IMR-90 (cell line): ENCODE measurements at regions not wholly inside any gene's neighbourhood (a gene's known extent, or its start where the extent isn't known, plus 50 kb on each side); places are given as distances from the start of the nearest gene placed in this dataset.

Experiments used
- ATAC-seq: fragments of 200-7000 bp; cut with Tn5 transposase; 2 replicates; pipeline ENCODE4 v1.9.1; 2020; ENCODE audit warnings: low read depth, mild to moderate bottlenecking, moderate library complexity
- BruUV-seq: library from RNA; stranded (reverse); fragments of 400-500 nt; replicated peaks from 2 replicates; lab custom pipeline; 2021; lab: Mats Ljungman, UMichigan
- CTCF ChIA-PET: fragments of 300-600 bp; formaldehyde crosslinking; extraction: SDS; loops from one replicate; lab custom pipeline; 2021; ENCODE audit warnings: antibody characterized with exemption; lab: Yijun Ruan, JAX
- POLR2A ChIA-PET: fragments of 300-600 bp; sonication (Branson Sonifier 250); formaldehyde crosslinking; loops from one replicate; lab custom pipeline; 2022; ENCODE audit warnings: antibody characterized with exemption; ENCODE audit not compliant: unreplicated experiment; lab: Charles Lee
- DNase-seq: peaks from one replicate; pipeline ENCODE4 v3.0.0; 2013
- H2AFZ ChIP-seq: replicated peaks from 2 replicates; pipeline ENCODE3; 2013; ENCODE audit warnings: low read length, mild to moderate bottlenecking; ENCODE audit not compliant: poor library complexity
- H2AK5ac ChIP-seq: 2 replicates; pipeline ENCODE4 v1.6.1; 2013; ENCODE audit warnings: low read depth, low read length, inconsistent platforms
- H2AK9ac ChIP-seq: replicated peaks from 2 replicates; pipeline ENCODE3; 2013; ENCODE audit warnings: mild to moderate bottlenecking, low read depth, low read length, moderate library complexity; ENCODE audit not compliant: poor library complexity
- H2BK120ac ChIP-seq: 2 replicates; pipeline ENCODE4 v1.6.1; 2013; ENCODE audit warnings: low read depth, low read length, inconsistent platforms
- H2BK15ac ChIP-seq: 3 replicates; pipeline ENCODE4 v1.6.1; 2013; ENCODE audit warnings: low read depth, low read length, inconsistent platforms
- H2BK20ac ChIP-seq: 2 replicates; pipeline ENCODE4 v1.6.1; 2013; ENCODE audit warnings: low read depth, mild to moderate bottlenecking, inconsistent platforms, low read length, moderate library complexity
- H2BK5ac ChIP-seq: 2 replicates; pipeline ENCODE4 v1.6.1; 2013; ENCODE audit warnings: mild to moderate bottlenecking, low read depth, low read length, inconsistent platforms; ENCODE audit not compliant: poor library complexity, severe bottlenecking
- H3K14ac ChIP-seq: replicated peaks from 2 replicates; pipeline ENCODE4 v1.6.1; 2013; ENCODE audit warnings: low read depth, low read length, inconsistent platforms
- H3K18ac ChIP-seq: 2 replicates; pipeline ENCODE4 v1.6.1; 2013; ENCODE audit warnings: low read depth, low read length, control low read depth
- H3K23ac ChIP-seq: 2 replicates; pipeline ENCODE4 v1.6.1; 2013; ENCODE audit warnings: low read depth, low read length, inconsistent platforms
- H3K27ac ChIP-seq: 2 replicates; pipeline ENCODE4 v1.5.1; 2013; ENCODE audit warnings: mild to moderate bottlenecking, control low read depth, low read length; ENCODE audit not compliant: insufficient read depth
- H3K27me3 ChIP-seq: 2 replicates; pipeline ENCODE4 v1.6.1; 2013; ENCODE audit warnings: low read length; ENCODE audit not compliant: control insufficient read depth, insufficient read depth
- H3K36me3 ChIP-seq: 2 replicates; pipeline ENCODE4 v1.6.1; 2013; ENCODE audit warnings: low read length, mixed read lengths; ENCODE audit not compliant: control insufficient read depth, insufficient read depth
- H3K4ac ChIP-seq: 2 replicates; pipeline ENCODE4 v1.6.1; 2013; ENCODE audit warnings: low read depth, low read length, inconsistent platforms
- H3K4me1 ChIP-seq: 2 replicates; pipeline ENCODE4 v1.6.1; 2013; ENCODE audit warnings: low read length, mixed read lengths; ENCODE audit not compliant: control insufficient read depth, insufficient read depth
- H3K4me2 ChIP-seq: 2 replicates; pipeline ENCODE4 v1.6.1; 2013; ENCODE audit warnings: low read depth, mild to moderate bottlenecking, control low read depth, low read length, moderate library complexity
- H3K4me3 ChIP-seq: 2 replicates; pipeline ENCODE4 v1.5.1; 2013; ENCODE audit warnings: low read depth, mild to moderate bottlenecking, control low read depth, low read length, moderate library complexity; ENCODE audit not compliant: insufficient read depth
- H3K56ac ChIP-seq: 2 replicates; pipeline ENCODE4 v1.6.1; 2013; ENCODE audit warnings: low read length, inconsistent platforms; ENCODE audit not compliant: insufficient read depth; ENCODE audit errors: extremely low read depth
- H3K79me1 ChIP-seq, 2 experiments: 2 replicates each; pipeline ENCODE4 v1.6.1; 2013; ENCODE audit warnings: low read length in 2 of 2, inconsistent platforms in 1 of 2, low read depth in 1 of 2
- H3K9ac ChIP-seq: 2 replicates; pipeline ENCODE4 v1.6.1; 2013; ENCODE audit warnings: low read depth, low read length, control low read depth
- H3K9me1 ChIP-seq: 2 replicates; pipeline ENCODE4 v1.6.1; 2013; ENCODE audit warnings: low read length, inconsistent platforms; ENCODE audit not compliant: insufficient read depth
- H3K9me3 ChIP-seq: 2 replicates; pipeline ENCODE4 v1.6.1; 2013; ENCODE audit warnings: low read length; ENCODE audit not compliant: control insufficient read depth, insufficient read depth
- H4K20me1 ChIP-seq: 2 replicates; pipeline ENCODE4 v1.6.1; 2013; ENCODE audit warnings: low read length, inconsistent platforms; ENCODE audit not compliant: insufficient read depth
- H4K5ac ChIP-seq: 2 replicates; pipeline ENCODE4 v1.6.1; 2013; ENCODE audit warnings: mild to moderate bottlenecking, low read depth, low read length, control low read depth
- H4K8ac ChIP-seq, 2 experiments: 2 replicates each; pipeline ENCODE4 v1.6.1; 2013; ENCODE audit warnings: low read depth in 2 of 2, low read length in 2 of 2, control low read depth in 1 of 2, inconsistent platforms in 1 of 2
- H4K91ac ChIP-seq: 2 replicates; pipeline ENCODE4 v1.6.1; 2013; ENCODE audit warnings: low read depth, low read length, inconsistent platforms; ENCODE audit not compliant: insufficient read depth
- BHLHE40 ChIP-seq: fragments of 150-350 bp; IDR thresholded peaks from 2 replicates; pipeline ENCODE4 v1.6.1; 2016; ENCODE audit warnings: mild to moderate bottlenecking, low read depth, low read length
- CEBPB ChIP-seq: IDR thresholded peaks from 2 replicates; pipeline ENCODE4 v1.6.1; 2012; ENCODE audit warnings: low read depth, low read length, improper control_type of control experiment
- CHD1 ChIP-seq: IDR thresholded peaks from 2 replicates; pipeline ENCODE4 v1.6.1; 2012; ENCODE audit warnings: low read depth, low read length, improper control_type of control experiment
- FOS ChIP-seq: fragments of 150-350 bp; IDR thresholded peaks from 2 replicates; pipeline ENCODE4 v1.6.1; 2016; ENCODE audit warnings: low read depth, low read length
- MAFK ChIP-seq: IDR thresholded peaks from 2 replicates; pipeline ENCODE4 v1.6.1; 2012; ENCODE audit warnings: low read depth, low read length, improper control_type of control experiment
- MAZ ChIP-seq: IDR thresholded peaks from 2 replicates; pipeline ENCODE4 v1.6.1; 2012; ENCODE audit warnings: low read depth, mild to moderate bottlenecking, low read length, improper control_type of control experiment, moderate library complexity, borderline replicate concordance
- MXI1 ChIP-seq: IDR thresholded peaks from 2 replicates; pipeline ENCODE4 v1.6.1; 2012; ENCODE audit warnings: low read depth, mild to moderate bottlenecking, low read length, moderate library complexity, borderline replicate concordance
- NFE2L2 ChIP-seq: fragments of 150-350 bp; IDR thresholded peaks from 2 replicates; pipeline ENCODE4 v1.6.1; 2016; ENCODE audit warnings: low read depth, mild to moderate bottlenecking, low read length
- POLR2A ChIP-seq: IDR thresholded peaks from 2 replicates; pipeline ENCODE4 v1.6.1; 2012; ENCODE audit warnings: mild to moderate bottlenecking, low read depth, low read length
- RAD21 ChIP-seq: IDR thresholded peaks from 2 replicates; pipeline ENCODE4 v1.6.1; 2012; ENCODE audit warnings: low read length, improper control_type of control experiment
- RCOR1 ChIP-seq: IDR thresholded peaks from 2 replicates; pipeline ENCODE4 v1.6.1; 2012; ENCODE audit warnings: mild to moderate bottlenecking, low read length, improper control_type of control experiment; ENCODE audit not compliant: insufficient replicate concordance
- RFX5 ChIP-seq: IDR thresholded peaks from 2 replicates; pipeline ENCODE4 v1.8.0; 2012; ENCODE audit warnings: low read depth, mild to moderate bottlenecking, low read length, moderate library complexity
- SMC3 ChIP-seq: fragments of 150-350 bp; IDR thresholded peaks from 2 replicates; pipeline ENCODE4 v1.6.1; 2016; ENCODE audit warnings: low read depth, mild to moderate bottlenecking, antibody characterized with exemption, low read length, moderate library complexity
- WGBS, 2 experiments: methylation state at CpG; one replicate each; pipeline versions ENCODE4 v1.1.5 to v1.1.7; 2013; ENCODE audit warnings: missing lambda C conversion rate in 2 of 2; ENCODE audit not compliant: insufficient read length in 1 of 2; ENCODE audit errors: extremely low coverage in 2 of 2; 5-methylcytosine and 5-hydroxymethylcytosine counted together
- dilution Hi-C: fragments of 300-500 bp; cut with HindIII; formaldehyde crosslinking; loops from one replicate; pipeline ENCODE4 v1.14.3; 2018; ENCODE audit warnings: low sequenced_read_pairs; ENCODE audit not compliant: unreplicated experiment
- in situ Hi-C: fragments of 300-500 bp; cut with MboI; formaldehyde crosslinking; loops from 3 replicates; pipeline ENCODE4 v1.14.3; 2019; ENCODE audit warnings: low sequenced_read_pairs, inconsistent platforms, mixed read lengths
- intact Hi-C: fragments of 100-400 bp; cut with micrococcal nuclease; formaldehyde crosslinking; loops from 2 replicates; pipeline ENCODE4 v1.10.0; 2022
- TF ChIP-seq, protein P1 (sequence below): fragments of 150-350 bp; IDR thresholded peaks from 2 replicates; pipeline ENCODE4 v1.6.1; 2016; ENCODE audit warnings: low read depth, mild to moderate bottlenecking, low read length, moderate library complexity, borderline replicate concordance
- TF ChIP-seq, protein P2 (sequence below): fragments of 150-350 bp; IDR thresholded peaks from 2 replicates; pipeline ENCODE4 v1.6.1; 2017; ENCODE audit warnings: mild to moderate bottlenecking, antibody characterized with exemption, low read length, low read depth

DNA sequence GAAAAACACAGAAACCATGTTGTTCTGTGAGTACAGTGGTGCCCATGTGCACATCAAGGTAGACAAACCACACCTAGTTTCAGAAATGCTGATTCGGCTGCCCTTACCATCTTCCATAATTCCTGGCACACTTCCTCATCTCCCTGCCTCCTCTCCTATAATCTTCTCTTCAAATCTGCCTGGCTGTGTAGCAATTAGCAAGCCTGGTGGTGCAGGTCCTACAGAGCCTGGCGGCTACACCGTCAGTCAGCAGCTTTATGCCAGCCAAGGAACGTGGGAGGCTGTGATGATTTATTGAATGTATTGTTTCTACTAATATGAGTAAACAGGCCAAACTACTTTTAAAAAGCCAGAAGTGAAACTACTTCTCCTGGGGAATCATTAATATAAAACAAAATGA is 106.8 kb downstream of the SEMA6D start:
- H4K8ac ChIP-seq: no peak overlapping the region
- H2BK15ac ChIP-seq: no peak overlapping the region
- no TSS peak for BruUV-seq
- H3K4me3 ChIP-seq: no peak overlapping the region
- H3K27me3 ChIP-seq: peaks cover 3% of the 10 kb centered on the region
- no peak overlapping the region for H4K5ac ChIP-seq
- H3K9ac ChIP-seq: no peak overlapping the region
- no peak overlapping the region for H2AK5ac ChIP-seq
- dilution Hi-C loops (no loop called here), in situ Hi-C loops (no loop called here), intact Hi-C loops (no loop called here)
- H2AFZ ChIP-seq: no peak overlapping the region
- H3K56ac ChIP-seq: no peak overlapping the region
- no peak overlapping the region for H3K27ac ChIP-seq
- ChIA-PET POLR2A (no interaction called here), CTCF (no interaction called here)
- ATAC-seq: no peak
- H3K36me3 ChIP-seq: no peaks in the 10 kb centered on the region
- H4K91ac ChIP-seq: no peak overlapping the region
- no peak overlapping the region for H3K4ac ChIP-seq
- no peak for DNase-seq
- H3K14ac ChIP-seq: no peak overlapping the region
- no peaks in the 10 kb centered on the region for H3K9me1 ChIP-seq
- no peaks in the 10 kb centered on the region for H3K79me1 ChIP-seq
- no peak overlapping the region for H2AK9ac ChIP-seq
- H2BK5ac ChIP-seq: no peak overlapping the region
- H3K4me2 ChIP-seq: no peak overlapping the region
- peaks cover 3% of the 10 kb centered on the region; the same call in 1 of the 2 replicates for H3K4me1 ChIP-seq
- H3K18ac ChIP-seq: no peak overlapping the region
- no peaks in the 10 kb centered on the region for H3K9me3 ChIP-seq
- H2BK120ac ChIP-seq: no peak overlapping the region
- no peak for TF ChIP-seq MAZ
- TF ChIP-seq RFX5: no peak
- TF ChIP-seq FOS: no peak
- TF ChIP-seq SMC3: no peak
- TF ChIP-seq CEBPB: no peak
- no peak for TF ChIP-seq NFE2L2
- TF ChIP-seq BHLHE40: no peak
- no peak for TF ChIP-seq RCOR1
- no peak for TF ChIP-seq CHD1
- TF ChIP-seq MXI1: no peak
- TF ChIP-seq, protein P1, sequence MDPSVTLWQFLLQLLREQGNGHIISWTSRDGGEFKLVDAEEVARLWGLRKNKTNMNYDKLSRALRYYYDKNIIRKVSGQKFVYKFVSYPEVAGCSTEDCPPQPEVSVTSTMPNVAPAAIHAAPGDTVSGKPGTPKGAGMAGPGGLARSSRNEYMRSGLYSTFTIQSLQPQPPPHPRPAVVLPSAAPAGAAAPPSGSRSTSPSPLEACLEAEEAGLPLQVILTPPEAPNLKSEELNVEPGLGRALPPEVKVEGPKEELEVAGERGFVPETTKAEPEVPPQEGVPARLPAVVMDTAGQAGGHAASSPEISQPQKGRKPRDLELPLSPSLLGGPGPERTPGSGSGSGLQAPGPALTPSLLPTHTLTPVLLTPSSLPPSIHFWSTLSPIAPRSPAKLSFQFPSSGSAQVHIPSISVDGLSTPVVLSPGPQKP: no peak
- TF ChIP-seq MAFK: no peak
- no peak for TF ChIP-seq RAD21
- TF ChIP-seq, protein P2, sequence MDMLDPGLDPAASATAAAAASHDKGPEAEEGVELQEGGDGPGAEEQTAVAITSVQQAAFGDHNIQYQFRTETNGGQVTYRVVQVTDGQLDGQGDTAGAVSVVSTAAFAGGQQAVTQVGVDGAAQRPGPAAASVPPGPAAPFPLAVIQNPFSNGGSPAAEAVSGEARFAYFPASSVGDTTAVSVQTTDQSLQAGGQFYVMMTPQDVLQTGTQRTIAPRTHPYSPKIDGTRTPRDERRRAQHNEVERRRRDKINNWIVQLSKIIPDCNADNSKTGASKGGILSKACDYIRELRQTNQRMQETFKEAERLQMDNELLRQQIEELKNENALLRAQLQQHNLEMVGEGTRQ: no peak
- TF ChIP-seq POLR2A: no peak
- no peak overlapping the region for H3K23ac ChIP-seq
- no peak overlapping the region for H2BK20ac ChIP-seq
- WGBS, 2 experiments: no CpG with 5 or more reads among the region's 4 CpGs
- no peaks in the 10 kb centered on the region for H4K20me1 ChIP-seq
